Right ventricle myocardium inferior (tissue), 1 donor: ENCODE measurements at regions not wholly inside any gene's neighbourhood (a gene's known extent, or its start where the extent isn't known, plus 50 kb on each side); places are given as distances from the start of the nearest gene placed in this dataset.

Source experiments
- ATAC-seq: fragments of 200-7000 bp; cut with Tn5 transposase; one replicate; pipeline ENCODE4 v1.9.1; 2020; ENCODE audit warnings: mild to moderate bottlenecking, moderate library complexity
- DNase-seq: peaks from one replicate; pipeline ENCODE4 v3.0.0; 2021; ENCODE audit errors: missing footprints
- intact Hi-C: fragments of 100-400 bp; cut with DNase I; formaldehyde crosslinking; loops from one replicate; pipeline ENCODE4 v1.11.0; 2022
- donor health status: DM: no; HTN: yes; CAD: no; lungs with severe emphysema.

- intact Hi-C loops = no loop called here
- ATAC-seq (no peak), DNase-seq (no peak)
Observed at GRCh38 chr5:164799391-164799790, 1294.0 kb downstream of the MAT2B start.

GRCh38 chr5:164801910-164802309 lies 1296.5 kb downstream of the MAT2B start:
- intact Hi-C loops = no loop called here
- ATAC-seq = no peak
- DNase-seq = no peak

- ATAC-seq = no peak
- no peak for DNase-seq
- intact Hi-C loops = no loop called here
Observed at GRCh38 chr5:164809821-164810220, 1304.4 kb downstream of the MAT2B start.

- DNase-seq (no peak), ATAC-seq (no peak)
- intact Hi-C loops = no loop called here
Observed at GRCh38 chr5:164818445-164818844, 1313.0 kb downstream of the MAT2B start.

GRCh38 chr5:164824671-164825070 lies 1319.3 kb downstream of the MAT2B start:
- intact Hi-C loops = no loop called here
- DNase-seq (no peak), ATAC-seq (no peak)

GRCh38 chr5:164832516-164832915 lies 1327.1 kb downstream of the MAT2B start:
- ATAC-seq (no peak), DNase-seq (no peak)

GRCh38 chr5:164844348-164844747 lies 1338.9 kb downstream of the MAT2B start:
- ATAC-seq (no peak), DNase-seq (no peak)
- intact Hi-C loops = no loop called here

More at GRCh38 chr5:164832516-164832915, 1327.1 kb downstream of the MAT2B start:
- intact Hi-C loops = no loop called here

GRCh38 chr5:164860896-164861295 lies 1355.5 kb downstream of the MAT2B start:
- intact Hi-C loops = no loop called here
- no peak for ATAC-seq
- DNase-seq = no peak

GRCh38 chr5:164861610-164862009 lies 1356.2 kb downstream of the MAT2B start:
- DNase-seq (no peak), ATAC-seq (no peak)
- intact Hi-C loops = no loop called here

- DNase-seq (no peak), ATAC-seq (no peak)
- intact Hi-C loops = no loop called here
Observed at GRCh38 chr5:164868761-164869160, 1363.3 kb downstream of the MAT2B start.

- intact Hi-C loops = no loop called here
- DNase-seq (no peak), ATAC-seq (no peak)
Observed at GRCh38 chr5:164869325-164869724, 1363.9 kb downstream of the MAT2B start.

GRCh38 chr5:164876793-164877192 lies 1371.4 kb downstream of the MAT2B start:
- ATAC-seq (no peak), DNase-seq (no peak)
- intact Hi-C loops = no loop called here

- ATAC-seq (no peak), DNase-seq (no peak)
- intact Hi-C loops = no loop called here
Observed at GRCh38 chr5:164881442-164881841, 1376.0 kb downstream of the MAT2B start.

- DNase-seq (no peak), ATAC-seq (no peak)
- intact Hi-C loops = no loop called here
Observed at GRCh38 chr5:164885179-164885578, 1379.8 kb downstream of the MAT2B start.

GRCh38 chr5:164893071-164893470 lies 1387.7 kb downstream of the MAT2B start:
- DNase-seq (no peak), ATAC-seq (no peak)
- intact Hi-C loops = no loop called here

- DNase-seq (no peak), ATAC-seq (no peak)
- intact Hi-C loops = no loop called here
Observed at GRCh38 chr5:164898705-164899104, 1393.3 kb downstream of the MAT2B start.

GRCh38 chr5:164909673-164910072 lies 1404.3 kb downstream of the MAT2B start:
- ATAC-seq = no peak

GRCh38 chr5:164921722-164922121 lies 1416.3 kb downstream of the MAT2B start:
- ATAC-seq (no peak), DNase-seq (no peak)
- intact Hi-C loops = no loop called here

More at GRCh38 chr5:164909673-164910072, 1404.3 kb downstream of the MAT2B start:
- DNase-seq = no peak
- intact Hi-C loops = no loop called here

- intact Hi-C loops = no loop called here
- DNase-seq (no peak), ATAC-seq (no peak)
Observed at GRCh38 chr5:164934039-164934438, 1428.6 kb downstream of the MAT2B start.

- intact Hi-C loops = no loop called here
- ATAC-seq (no peak), DNase-seq (no peak)
Observed at GRCh38 chr5:164934561-164934960, 1429.1 kb downstream of the MAT2B start.

- DNase-seq (no peak), ATAC-seq (no peak)
- intact Hi-C loops = no loop called here
Observed at GRCh38 chr5:164941132-164941531, 1435.7 kb downstream of the MAT2B start.

- intact Hi-C loops = no loop called here
- ATAC-seq = no peak
- no peak for DNase-seq
Observed at GRCh38 chr5:164950927-164951326, 1445.5 kb downstream of the MAT2B start.
